ENCODE measurements at regions not wholly inside any gene's neighbourhood (a gene's known extent, or its start where the extent isn't known, plus 50 kb on each side); places are given as distances from the start of the nearest gene placed in this dataset.
"Not testable (repeated sequence)": the region's sequence is repeated elsewhere in the genome, so short reads cannot be mapped to it uniquely, and the experiment has no call there.

DNA sequence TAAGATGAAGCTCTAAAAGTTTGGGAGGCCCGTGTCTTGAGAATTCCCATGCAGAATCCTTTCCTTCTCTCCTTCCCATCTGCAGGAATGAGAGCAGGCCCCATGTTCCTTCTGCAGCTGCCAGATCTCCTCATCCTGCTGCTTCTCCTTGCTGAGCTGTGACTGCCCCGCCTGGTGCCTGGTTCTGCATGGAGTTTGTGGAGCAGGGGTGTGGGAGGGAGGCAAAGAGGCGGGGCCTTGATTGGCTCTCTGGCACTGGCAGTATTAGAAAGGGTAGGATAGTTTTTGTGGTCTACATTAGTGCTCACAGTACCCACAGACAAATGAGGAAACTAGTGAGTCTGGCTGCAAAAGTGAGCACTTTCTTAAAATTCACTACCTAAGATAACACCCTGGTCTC, 91.1 kb upstream of the CLPB start:
- DNase-seq (ENCODE audit: low read depth), result no peak
- H3K4me3 ChIP-seq (ENCODE audit: low read depth, low read length), result no peak overlapping the region

DNA sequence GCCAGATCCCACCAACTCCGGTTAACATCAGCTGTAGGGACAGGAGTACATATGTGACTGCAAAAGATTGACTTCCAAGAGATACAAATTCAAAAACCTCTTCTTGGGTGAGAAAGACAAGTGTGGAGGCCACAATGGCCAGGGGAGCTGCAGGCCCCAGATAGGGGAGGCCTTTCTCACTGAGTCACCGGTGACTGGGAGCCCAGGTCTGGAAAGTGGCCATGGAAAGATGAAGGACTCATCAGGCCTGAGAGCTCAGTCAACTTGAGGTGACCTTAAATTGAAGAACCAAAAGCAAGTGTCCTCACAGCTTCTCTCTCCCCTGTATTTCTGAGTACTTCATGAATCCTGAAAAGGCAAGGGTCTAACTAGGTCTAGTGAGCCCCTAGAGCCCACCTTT, 90.4 kb upstream of the CLPB start:
- H3K4me3 ChIP-seq (ENCODE audit: low read depth, low read length), result no peak overlapping the region
- no peak for DNase-seq (ENCODE audit: low read depth)

DNA sequence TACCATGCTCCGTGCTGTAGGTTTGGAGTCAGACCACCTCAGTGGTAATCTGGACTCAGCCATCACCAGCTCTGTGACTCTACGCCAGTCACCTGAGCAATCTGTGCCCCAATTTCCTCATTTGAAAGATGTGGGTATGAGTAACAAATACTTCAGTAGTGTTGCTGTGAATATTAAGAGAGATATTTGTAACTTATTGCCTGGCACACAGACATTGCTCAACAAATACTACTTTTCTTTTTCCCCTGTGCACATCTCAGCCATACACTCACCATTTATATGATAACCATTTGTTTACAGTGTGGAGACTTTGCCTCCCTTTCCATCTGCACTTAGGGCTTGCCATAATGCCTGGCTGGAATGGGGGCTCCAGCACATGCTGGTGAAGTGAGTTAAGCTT, 89.7 kb upstream of the CLPB start:
- no peak overlapping the region for H3K4me3 ChIP-seq (ENCODE audit: low read depth, low read length)
- DNase-seq (ENCODE audit: low read depth), result no peak

DNA sequence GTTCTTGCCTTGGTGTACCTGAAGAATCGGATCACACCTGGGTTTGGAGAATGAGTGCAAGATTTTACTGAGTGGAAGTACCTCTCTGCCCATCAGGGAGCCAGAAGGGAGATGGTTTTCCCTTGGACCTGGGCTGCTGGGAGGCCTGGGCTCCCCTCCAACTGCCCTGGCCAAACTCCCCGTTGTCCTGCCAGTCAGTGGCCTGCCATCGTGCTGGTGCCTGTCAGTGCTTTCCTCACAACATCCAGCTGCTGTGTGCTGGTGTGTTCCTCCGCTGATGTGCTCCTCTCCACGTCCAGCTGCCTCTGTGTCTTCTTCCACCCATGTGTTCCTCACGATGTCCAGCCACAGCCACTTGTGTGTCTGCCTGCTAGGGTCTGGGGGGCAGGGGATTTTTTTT, 87.9 kb upstream of the CLPB start:
- DNase-seq (ENCODE audit: low read depth), result no peak
- no peak overlapping the region for H3K4me3 ChIP-seq (ENCODE audit: low read depth, low read length)

DNA sequence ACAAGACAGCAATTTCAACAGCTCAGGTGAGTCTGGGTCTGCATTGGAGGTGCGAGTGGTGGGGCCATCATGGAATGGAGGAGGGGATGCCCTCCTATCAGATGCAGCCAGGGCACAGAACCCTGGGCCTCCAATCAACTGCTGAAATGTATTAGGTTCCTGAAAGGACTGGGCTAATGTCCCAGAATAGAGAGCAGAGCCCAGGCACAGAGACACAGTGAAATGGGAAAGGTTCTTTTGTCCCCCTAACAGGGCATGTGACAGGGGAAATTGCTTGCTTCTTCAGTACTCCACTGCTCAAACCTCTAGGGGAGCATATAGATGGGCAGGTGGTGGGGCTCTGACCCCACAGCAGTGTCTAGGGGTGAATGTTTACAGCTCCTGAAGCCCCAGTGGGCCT, 87.3 kb upstream of the CLPB start:
- no peak overlapping the region for H3K4me3 ChIP-seq (ENCODE audit: low read depth, low read length)
- DNase-seq (ENCODE audit: low read depth), result no peak

DNA sequence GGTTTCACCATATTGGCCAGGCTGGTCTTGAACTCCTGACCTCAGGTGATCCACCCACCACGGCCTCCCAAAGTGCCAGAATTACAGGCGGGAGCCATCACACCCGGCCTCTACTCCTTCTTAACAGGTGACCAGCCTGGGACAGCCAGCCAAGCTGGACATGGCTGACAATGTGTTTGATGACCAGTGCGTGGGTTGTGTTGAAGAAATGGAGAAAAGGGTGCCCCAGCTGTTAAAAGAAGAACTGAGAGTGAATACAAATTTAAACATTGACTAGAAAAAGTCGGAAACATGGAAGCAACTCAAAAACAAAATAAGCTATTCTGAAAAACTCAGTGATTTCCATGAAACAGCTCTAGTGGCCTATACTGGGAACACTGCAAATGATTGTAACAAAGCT, 86.5 kb upstream of the CLPB start:
- no peak for DNase-seq (ENCODE audit: low read depth)

DNA sequence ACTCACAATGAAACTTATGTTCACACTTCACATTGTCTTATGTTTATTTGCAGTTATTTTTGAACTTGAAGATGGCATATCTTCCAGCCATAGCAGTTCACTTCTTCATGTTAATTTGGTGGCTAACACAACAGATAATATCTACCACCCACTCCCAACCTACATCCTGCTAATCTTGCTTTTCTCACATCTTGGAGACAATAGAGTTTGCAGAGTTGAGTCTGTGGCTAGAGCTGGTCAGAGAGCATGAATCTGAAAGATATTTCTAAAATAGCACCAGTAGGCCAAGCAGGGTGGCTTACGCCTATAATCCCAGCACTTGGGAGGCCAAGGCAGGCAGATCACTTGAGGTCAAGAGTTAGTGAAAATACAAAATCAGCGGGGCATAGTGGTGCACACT, 85.6 kb upstream of the CLPB start:
- H3K4me3 ChIP-seq (ENCODE audit: low read depth, low read length); DNase-seq (ENCODE audit: low read depth): not testable (repeated sequence)

More for the DNA sequence above, 86.5 kb upstream of the CLPB start:
- H3K4me3 ChIP-seq (ENCODE audit: low read depth, low read length), result no peak overlapping the region

DNA sequence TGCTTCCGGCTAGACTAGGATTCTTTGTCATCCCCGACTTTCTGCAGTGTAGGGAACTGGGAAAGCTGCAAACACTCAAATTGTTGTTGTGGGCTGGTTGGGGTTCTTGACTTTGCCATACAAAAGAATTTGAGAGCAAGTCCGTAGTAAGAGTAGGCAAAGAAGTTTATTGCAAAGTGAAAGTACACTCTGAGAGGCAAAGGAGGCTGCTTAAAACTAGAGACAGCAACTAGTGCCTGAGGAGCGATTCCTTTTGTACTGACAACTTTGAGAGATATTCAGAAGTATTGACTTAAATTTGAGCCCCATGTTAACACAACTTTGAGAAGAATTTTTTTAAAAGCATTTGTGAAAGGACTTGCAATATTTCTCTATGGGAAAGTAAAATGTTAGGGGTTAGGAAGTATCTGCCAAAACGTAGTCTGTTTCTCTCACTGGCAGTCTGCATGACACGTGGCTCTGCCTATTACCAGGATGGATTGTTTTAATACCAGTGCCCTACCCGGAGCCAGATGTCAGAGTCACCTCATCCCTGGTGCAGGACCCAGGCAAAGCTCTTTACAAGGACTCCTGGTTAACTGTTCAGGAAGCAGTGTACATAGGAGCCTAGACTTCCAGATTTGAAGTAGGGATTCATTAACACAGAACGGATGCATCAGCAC, 85.0 kb upstream of the CLPB start:
- peak overlapping the region; percentile 16 for H3K4me3 ChIP-seq (ENCODE audit: low read depth, low read length)
- DNase-seq (ENCODE audit: low read depth), result no peak

DNA sequence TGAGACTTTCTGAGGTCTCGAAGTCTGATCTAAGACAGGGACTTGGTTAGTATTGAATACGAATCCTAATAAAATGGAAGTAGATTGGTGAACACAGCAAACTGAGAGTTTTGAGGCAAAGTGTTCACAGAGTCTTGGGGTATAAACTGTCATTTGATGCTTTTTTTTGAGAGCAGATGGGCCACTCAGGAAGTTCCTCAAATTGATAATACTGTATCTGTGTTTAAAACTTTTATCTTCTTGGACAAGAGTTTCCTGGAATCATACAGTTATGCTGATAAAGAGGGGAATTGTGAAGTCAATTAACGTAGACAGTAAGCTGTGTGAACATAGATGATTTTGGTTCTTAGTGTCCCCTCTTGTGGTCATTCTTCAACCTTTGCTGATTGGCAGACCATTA, 80.0 kb upstream of the CLPB start:
- no peak for DNase-seq (ENCODE audit: low read depth)
- H3K4me3 ChIP-seq (ENCODE audit: low read depth, low read length), result no peak overlapping the region

DNA sequence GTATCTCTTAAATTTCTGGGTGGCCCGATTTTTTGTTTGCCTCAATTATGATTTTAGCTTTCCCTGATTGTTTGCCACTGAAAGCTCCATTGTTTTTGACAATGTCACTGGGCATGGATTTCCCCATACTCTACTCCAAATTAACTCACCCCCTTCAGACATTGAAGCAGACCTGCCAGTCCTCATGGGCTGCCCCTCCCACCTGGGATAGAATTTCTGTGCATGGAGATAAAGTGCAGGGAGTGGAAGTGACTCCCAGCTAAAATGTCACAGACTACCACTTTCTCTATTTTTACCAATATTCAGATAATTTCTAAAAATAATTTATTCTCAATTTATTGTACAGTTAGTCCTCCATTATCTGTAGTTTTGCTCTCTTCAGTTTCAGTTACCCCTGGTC, 79.1 kb upstream of the CLPB start:
- no peak for DNase-seq (ENCODE audit: low read depth)
- no peak overlapping the region for H3K4me3 ChIP-seq (ENCODE audit: low read depth, low read length)

DNA sequence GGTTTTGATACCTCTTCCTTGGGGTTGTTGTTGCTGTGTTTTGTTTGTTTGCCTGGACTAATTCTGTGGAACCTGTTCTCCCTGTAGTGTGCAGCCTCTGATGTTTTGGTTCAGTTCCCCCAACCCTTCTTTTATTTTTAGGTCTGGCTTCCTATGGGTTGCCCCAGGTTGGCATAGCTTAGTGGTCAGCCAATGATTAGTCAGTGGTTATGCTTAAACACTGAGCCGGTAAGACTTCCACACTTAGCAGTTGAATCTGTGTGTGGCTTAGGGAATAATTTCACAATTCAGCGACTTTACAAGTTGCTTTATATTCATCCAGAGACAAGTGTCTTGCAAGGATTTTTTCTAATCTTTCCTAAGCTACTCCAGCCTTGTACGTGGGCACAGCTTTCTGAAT, 78.6 kb upstream of the CLPB start:
- H3K4me3 ChIP-seq (ENCODE audit: low read depth, low read length), result no peak overlapping the region
- DNase-seq (ENCODE audit: low read depth), result no peak

DNA sequence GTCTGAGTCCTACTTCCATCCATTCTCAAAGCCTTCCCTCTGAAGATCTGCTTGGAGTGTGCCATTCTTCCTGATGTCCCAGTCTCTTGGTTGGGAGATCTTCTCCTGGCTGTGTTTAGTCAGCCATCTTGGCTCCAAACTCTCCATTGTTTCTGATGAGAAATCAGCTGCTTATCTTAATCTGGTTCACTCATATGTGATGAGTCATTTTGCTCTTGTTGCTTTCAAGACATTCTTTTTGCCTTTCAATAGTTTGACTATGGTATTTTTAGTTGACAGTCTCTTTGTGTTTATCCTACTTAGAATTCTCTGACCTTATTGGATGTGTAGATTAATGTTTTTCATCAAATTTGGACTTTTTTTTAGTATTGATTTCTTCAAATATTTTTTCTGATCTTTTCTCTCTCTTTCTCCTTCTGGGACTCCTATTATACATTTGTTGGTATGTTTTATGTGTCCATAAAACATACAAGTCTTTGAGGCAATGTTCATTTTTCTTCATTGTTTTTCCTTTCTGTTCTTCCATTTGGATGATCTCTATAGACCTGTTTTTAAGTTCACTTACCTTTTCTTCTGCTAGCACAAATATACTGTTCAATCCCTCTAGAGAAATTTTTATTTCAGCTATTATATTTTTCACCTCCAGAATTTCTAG, 77.2 kb upstream of the CLPB start:
- H3K4me3 ChIP-seq (ENCODE audit: low read depth, low read length), result no peak overlapping the region
- DNase-seq (ENCODE audit: low read depth), result no peak

DNA sequence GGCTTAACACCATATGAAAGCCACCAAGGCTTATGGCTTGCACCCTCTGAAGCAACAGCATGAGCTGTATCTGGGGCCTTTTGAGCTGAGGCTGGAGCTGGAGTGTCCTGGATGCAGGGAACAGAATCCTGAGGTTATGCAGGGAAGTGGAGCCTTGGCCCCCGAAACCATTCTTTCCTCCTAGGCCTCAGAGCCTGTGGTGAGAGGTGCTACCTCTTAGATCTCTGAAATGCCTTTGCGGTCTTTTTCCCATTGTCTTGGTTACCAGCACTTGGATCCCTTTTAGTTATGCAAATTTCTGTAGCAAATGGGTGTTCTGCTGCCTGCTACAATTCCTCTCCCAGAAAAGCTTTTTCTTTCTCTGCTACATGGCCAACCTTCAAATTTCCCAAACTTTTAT, 72.7 kb upstream of the CLPB start:
- DNase-seq (ENCODE audit: low read depth), result no peak
- H3K4me3 ChIP-seq (ENCODE audit: low read depth, low read length), result no peak overlapping the region

DNA sequence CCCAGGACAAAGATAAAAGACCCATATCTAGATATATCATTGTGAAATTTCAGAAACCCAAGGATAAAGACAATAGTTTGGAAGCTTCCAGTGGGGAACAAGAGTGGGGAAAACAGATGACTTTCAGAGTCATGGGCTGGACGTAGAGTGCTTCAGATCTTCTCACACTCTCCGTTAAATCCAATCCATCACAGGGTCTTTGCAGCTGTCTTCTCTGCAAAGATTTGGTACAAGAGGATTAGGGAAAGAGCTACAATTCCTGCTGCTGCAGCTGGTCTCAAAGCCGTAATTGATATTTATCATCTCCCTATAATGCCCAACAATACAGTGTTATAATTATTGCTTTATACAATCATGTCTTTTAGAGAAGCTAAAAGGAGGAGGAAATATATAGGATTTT, 63.4 kb upstream of the CLPB start:
- H3K4me3 ChIP-seq (ENCODE audit: low read depth, low read length), result no peak overlapping the region
- DNase-seq (ENCODE audit: low read depth), result peak; percentile 2

DNA sequence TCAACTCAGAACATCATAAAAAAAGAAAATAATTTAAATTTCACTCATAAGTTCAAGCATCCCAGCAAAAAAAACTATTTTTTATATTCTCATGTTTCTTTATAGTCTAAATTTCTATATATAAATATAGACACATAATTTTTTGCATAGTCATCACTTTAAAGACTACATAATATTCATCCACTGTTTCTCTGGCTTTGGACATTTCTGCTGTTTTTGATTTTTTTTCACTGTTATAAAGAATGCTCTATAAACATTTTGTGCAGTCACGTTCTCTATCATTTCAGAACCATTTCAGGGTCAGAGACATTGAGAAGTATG, 59.7 kb upstream of the CLPB start:
- H3K4me3 ChIP-seq (ENCODE audit: low read depth, low read length), result no peak overlapping the region
- no peak for DNase-seq (ENCODE audit: low read depth)

DNA sequence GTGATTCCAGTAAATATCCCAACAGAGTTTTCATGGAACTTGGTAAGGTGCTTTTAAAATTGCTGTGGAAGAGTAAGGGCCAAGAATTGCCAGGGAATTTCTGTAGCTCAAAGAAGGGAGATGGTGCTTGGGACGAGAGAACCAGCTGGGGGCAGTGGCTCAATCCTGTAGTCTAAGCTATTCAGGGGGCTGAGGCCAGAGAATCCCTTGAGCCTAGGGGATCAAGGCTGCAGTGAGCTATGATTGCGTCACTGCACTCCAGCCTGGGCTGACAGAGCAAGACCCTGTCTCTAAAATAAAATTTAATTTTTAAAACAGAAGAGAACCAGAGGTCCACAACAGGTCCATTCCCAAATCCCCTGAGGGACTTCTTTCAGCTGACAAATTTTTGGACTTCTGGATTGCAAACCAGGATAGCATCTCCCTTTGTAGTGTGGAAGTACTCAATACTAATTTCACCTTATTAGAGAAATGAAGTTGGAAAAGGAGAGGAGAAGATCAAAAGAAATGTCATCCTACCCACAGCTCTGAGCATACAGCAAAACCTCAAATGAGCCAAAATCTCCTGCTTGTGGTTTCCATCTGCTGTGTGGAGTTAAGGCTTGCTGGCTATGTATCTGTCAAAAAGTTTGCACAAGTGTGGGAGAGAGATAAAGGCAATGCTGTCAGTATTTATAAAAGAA, 59.2 kb upstream of the CLPB start:
- DNase-seq (ENCODE audit: low read depth), result no peak
- H3K4me3 ChIP-seq (ENCODE audit: low read depth, low read length), result no peak overlapping the region

DNA sequence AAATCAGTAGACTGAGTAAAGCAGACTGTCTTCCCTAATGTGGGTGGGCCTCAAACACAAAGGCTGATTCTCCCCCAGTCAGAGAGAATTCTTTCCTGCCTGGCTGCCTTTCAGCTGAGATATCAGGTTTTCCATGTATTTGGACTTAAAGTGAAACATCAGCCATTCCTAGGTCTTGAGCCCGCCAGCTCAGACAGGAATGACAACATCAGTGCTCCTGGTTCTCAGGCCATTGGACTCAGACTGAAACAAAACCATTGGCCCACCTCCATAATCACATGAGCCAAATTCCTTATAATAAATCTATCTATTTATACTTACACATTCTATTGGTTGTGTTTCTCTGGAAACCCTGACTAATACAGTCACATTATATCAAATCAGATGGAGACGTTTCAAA, 56.7 kb upstream of the CLPB start:
- DNase-seq (ENCODE audit: low read depth), result no peak
- no peak overlapping the region for H3K4me3 ChIP-seq (ENCODE audit: low read depth, low read length)
